HG03039 (cell line): ENCODE measurements at regions not wholly inside any gene's neighbourhood (a gene's known extent, or its start where the extent isn't known, plus 50 kb on each side); places are given as distances from the start of the nearest gene placed in this dataset.

Experiments used
- ATAC-seq: cut with Tn5 transposase; IDR thresholded peaks from one replicate; pipeline ENCODE4 v1.9.1; 2021; ENCODE audit warnings: mild to moderate bottlenecking, moderate library complexity; ENCODE audit not compliant: unreplicated experiment

DNA sequence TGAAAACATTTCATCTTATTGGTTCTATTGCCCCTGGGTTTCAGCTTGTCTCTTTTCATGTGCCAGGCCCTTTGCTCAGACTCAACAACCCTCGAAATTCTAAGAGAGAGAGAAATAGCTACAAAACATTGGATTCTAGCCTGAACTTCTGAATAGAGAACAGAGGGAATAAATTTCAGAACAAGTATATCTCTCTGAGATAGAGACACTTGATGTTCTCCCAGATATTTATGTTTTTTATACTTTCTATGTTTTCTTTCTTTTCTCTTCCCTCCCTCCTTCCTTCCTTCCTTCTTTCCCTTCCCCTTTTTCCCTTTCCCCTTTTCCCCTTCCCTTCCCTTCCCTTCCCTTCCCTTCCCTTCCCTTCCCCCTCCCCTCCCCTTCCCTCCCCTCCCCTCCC is 279.5 kb upstream of the SPRED2 start:
- ATAC-seq, result no peak

DNA sequence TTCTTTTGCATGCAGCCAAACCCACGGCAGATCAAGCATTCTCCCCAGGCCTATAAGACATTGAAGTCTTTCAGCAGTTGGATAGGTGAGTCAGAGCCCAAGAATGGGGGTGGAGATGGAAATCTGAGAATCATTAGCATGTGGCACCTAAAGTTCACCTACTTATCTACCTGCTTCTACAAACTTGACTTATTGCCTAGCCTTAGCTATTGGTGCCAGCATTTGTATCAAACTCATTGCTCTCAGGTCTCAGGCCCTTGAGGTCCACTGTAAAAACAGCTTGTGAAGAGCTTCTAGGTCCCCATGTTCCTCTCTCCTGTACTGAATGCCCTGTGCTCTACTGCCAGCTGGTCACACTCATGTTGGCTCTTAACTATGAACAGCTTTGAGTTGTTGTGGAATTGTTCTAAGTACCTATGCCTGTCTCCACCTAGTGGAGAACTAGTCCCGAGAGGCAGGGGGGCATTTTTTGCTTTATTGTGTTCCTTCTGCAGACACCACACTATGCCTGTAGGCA is 278.4 kb upstream of the SPRED2 start:
- no peak for ATAC-seq

DNA sequence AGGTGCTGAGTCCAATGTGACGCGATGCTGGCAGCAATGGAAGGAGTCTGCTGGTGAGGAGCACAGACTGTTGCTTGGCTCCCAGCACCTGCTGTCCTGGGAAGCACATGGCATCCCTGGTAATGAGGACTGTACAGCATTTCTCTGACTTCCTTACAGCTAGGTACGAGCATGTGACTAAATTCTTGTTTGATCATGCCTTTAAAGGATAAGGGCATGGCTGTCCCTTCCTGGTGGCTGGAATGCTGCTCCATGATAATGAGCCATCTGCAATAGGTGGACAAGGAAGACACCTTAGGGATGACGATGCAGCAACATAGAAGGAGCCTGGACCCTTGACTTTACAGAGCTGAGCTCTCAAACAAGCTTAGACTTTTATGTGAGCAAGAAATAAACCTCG is 278.0 kb upstream of the SPRED2 start:
- ATAC-seq, result no peak

DNA sequence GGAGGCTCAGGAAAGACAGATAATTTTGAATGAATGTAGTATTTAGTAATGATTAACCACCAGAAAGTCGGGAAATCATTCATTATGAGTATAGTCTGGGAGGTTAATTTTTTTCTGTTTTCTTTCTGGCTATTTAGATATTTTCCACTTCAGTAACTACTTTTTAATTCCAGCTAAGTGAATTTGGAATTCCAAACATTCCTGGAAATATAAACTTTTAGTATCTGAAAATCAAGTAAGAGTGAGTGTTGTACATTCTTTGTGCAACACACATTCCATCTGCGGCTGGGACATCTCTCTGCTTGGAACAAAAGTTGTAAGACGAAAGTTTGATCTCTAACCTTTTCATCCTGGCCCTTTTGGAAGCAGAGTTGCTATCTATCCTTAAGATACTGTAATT is 275.7 kb upstream of the SPRED2 start:
- ATAC-seq, result no peak

DNA sequence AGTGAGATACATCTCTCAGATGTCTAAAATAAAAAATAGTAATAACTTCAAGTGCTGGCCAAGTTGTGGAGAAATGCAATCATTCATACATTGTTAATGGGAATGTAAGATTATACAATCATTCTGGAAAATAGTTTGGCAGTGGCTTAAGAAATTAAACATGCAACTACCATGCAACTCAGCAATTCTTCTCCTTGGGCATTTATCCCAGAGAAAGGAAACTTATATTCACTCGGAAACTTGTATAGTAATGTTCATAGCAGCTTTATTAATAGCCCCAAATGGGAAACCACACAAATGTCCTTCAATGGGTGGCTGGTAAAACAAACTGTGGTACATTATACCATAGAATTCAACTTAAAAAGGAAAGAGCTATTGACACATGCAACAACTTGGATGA is 274.0 kb upstream of the SPRED2 start:
- no peak for ATAC-seq

DNA sequence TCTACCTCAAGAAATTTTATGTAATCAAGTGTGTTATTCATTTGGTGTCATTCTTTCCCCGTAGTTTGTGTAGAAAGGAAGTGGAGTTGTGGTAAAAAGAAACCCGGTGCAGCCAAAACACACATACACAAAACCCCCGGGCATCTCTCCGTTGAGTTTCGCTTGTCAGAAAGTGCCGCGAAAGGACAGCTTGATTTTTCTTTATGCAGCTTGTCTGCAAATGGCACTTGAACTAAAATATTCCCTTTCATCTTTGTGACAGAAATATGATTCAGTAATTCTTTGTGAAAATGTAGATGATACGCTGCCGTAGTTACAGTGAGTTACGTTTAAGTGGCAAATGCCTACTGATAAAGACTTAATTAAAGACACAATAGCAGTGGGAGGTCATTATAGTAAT is 268.8 kb upstream of the SPRED2 start:
- ATAC-seq, result no peak

DNA sequence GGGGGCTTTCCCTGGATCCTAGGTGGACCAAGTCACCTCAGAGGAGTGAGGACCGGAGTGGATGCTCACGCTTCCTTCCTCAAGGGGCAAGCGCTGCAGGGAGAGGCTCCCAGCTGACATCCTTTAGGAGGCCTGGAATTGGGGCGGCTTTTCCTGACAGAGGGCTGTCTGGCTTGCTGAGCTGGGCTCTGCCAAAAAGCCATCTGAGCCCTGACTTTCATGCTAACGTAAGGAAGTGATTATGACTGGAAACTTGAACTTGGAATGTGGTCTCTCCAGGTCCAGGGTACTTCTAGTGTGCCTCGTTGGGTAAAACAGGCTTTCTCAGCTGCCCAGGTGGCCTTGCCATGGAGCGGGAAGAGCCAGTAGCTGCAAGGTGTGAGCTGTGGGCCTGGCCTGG is 268.3 kb upstream of the SPRED2 start:
- no peak for ATAC-seq

DNA sequence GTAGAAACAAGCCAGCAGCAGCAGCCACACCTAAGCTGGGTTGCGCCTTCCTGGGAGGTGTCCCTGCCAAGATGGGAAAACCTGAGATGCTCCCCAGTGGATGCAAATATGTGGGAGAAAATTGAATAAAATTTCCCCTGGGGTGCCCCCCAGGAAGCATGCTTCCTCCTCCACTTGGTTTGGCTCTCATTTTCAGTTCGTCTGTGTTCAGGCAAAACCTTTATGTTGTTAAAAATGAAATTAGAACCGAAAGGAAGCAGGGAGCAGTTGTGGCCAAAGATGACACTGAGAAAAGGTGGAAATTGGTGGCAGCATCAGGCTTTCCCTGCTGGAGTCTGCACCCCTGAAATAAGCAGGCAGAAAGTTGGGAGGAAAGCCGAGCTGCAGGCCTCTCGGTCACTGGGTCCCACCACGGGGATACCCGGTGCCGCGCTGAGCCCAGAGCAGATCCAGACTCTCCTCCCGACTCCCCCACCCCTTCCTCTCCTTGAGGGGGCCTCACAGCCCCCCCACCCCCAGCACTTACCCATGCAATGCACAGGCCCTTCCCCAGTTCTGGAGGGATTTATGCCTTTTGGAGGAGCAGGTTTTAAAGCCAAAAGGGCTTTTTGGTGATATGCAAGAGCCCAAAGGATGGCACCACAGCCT is 267.7 kb upstream of the SPRED2 start:
- ATAC-seq, result no peak

DNA sequence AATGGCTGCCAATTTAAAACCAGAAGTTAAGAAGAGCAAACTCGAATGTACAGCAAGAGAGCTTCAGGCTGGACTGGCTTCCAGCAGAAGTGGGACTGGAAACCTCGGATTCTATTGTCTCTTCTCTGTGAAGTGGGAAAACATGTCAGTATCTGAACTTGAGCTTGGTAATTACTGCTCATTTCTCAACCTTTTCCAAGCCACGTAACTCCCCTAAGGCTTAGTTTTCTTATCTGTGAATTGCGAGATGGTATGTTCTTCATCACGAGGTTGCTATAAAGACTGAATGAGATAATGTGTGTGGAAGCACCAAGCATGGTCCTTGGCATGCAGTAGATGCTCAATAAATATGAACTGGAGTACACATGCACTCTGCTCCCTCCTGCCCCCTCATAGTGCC is 259.4 kb upstream of the SPRED2 start:
- ATAC-seq, result no peak

DNA sequence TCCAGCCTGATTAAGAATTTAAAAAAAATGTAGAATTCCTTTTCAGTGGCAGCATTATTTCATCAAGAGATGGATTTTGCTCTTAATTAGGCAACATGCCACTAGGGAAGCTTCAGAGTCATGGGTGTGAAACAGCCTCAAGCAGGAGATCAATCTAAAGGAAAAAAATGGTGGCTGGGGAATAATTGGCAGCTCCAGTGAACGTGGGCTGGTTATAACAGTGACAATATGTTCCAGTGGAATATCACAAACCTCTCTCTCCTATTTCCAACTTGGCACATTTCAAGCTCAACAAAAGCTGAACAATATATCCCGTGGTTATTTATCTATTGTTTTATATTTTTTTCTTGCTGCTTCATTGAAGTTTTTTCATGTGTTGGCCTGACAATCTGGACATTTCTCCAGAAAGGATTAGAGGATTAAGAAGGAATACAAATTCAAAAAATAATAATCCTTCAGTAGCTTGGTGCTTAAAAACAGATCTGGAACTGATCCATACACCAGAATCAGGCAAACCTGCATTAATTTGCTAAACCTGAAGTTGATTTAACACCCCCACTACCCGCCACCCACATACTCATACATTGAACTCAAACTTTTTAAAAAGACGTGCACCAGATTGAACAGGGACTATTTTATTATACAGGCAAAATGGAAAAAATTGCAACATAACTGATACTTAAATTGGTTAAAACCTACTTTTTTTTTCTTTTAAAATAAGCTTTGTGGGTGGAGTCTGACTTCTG is 255.9 kb upstream of the SPRED2 start:
- ATAC-seq, result no peak

DNA sequence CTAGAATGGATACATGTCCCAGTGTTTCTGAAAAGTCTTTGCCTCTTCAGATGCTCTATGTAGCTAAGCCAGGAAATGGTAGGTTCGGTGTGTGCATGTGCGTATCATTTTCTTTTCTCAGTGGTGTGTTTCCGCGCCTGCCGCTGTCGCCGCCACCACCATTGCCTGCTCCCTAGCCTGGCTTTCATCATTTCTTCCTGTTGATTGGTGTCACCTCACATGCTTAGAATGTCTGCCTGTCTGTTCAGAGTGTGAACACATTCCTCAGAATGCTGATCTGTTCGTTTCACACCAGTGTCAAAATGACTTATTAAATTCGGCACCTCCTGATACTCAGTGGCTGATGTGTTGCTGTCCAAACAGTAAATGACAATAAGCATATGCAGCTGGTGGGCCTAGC is 255.2 kb upstream of the SPRED2 start:
- no peak for ATAC-seq

DNA sequence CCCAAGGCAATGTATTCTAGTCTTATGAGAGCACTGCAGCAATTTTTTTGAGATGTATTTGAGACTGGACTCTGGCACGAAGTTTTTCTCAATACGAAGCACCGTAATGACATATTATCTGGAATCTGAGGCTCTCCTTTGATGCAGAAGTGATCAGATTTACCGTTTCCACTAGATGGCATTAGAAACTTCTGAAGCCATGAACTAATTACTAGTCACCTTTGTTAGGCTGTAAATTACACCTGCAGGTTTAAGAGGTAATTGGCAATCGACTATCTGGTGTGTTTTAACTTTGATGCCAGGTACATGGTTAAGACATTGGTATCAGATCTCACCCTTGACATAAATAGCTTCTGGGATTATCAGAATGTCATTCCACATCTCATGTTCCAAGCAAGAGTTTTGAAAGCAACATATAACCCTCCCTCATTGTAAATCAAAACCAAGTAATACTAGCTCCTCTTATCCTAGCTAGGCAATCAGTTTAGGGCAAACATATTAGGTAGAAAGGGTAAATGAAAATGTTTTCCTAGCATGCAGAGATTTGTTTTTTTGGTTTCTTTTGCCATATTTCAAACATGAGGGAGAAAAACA is 254.6 kb upstream of the SPRED2 start:
- no peak for ATAC-seq

DNA sequence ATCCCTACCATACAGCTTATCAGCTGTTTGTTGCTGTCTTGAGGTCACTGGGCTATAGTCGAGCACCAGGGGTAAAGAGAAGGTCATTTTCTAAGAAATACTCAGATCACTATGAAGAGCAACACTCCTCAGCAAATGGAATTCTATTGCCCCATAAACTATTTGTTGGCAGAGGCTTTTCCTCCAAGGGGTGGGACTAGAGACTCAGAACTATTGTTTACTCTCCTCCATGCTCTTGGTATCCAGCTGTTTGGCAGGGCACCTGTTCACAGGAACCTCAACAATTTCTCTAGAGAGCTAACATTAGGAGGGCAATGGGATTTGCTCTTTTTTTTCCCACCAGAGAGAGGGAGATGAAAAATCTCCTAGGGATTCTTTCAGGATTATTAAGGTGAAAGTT is 249.1 kb upstream of the SPRED2 start:
- no peak for ATAC-seq

DNA sequence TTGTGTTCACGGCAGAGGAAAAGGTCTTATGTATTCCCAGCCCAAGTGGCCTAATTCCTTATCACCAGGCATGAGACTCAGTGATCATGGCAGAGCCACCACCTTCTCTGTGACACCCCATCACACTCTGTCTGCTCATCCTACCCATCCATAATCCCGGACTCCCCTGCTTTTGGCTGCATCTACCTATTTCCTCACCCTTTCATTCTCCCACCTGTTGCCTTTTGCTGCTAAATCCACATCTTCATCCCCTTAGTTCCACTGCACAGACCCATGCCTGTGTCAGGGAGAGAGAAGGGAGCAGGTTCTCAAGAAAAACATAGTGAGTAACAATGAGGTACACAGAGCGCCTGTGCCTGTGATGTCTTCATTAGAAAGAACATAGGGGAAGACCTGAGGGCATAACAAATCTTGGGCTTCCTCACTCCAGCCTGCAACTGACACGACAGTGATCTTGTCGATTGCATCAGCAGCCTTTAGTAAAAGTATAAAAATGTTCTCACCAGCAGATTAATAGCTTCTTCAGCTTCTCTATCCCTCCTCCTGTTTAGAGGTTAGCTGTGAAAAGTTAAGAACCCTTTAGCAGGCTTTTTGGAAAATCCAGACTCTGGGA is 246.5 kb upstream of the SPRED2 start:
- ATAC-seq, result no peak

DNA sequence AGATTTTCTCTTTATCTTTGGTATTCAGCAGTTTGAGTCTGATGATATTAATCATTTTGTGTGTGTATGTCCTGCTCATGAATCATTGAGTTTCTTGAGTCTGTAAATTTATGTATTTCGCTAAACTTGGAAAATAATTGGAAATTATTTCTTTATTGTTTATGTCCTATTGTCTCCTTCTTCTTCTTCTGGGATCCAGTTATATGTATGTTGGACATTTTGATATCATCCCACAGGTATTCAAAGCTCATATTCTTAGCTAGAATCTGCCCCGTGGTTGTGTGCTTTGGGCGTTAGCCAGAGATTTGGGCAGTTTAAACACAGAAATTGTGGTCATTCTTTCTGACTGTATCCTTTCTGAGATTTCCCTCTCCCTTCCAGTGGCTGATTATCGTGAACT is 243.0 kb upstream of the SPRED2 start:
- ATAC-seq, result no peak

DNA sequence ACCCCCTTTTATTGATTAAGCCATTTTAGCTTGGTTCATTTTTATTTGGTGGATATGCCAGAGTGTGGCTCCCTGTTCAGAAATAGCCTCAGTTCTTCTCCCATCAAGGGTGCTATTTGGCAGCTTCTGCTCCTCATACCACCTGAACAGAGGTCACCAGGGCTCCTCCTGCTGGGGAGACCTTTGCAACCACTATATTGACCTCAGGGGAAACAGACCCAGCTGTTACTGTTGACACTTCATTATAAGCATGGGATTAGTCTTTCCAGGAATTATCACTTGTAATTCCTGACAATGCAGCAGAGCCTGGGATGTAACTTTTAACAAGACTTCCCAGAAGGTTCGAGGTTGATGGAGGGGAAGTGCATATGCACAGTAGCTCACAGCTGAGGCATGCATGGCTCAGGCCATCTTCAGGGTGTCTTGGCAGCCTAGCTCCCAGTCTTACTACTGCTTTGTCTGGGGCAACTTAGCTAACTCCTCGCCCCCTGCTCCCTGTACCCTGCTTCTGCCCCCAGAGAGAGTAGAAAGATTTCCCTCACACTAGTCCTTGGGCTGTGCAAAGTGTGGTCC is 239.4 kb upstream of the SPRED2 start:
- ATAC-seq, result no peak

DNA sequence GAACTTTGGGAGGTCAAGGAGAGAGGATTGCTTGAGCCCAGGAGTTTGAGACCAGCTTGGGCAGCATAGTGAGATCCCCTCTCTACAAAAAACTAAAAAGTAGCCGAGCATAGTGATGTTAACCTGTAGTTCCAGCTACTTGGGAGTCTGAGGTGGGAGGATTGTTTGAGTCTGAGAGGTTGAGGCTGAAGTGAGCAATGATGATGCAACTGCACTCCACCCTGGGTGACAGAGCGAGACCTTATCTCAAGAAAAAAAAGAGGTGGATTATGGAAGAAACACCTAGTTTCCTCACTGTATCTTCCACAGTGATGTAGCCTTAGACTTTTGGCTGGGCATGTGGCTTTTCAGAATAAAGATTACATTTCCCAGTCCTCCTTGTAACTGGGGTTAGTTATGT is 237.2 kb upstream of the SPRED2 start:
- ATAC-seq, result no peak

DNA sequence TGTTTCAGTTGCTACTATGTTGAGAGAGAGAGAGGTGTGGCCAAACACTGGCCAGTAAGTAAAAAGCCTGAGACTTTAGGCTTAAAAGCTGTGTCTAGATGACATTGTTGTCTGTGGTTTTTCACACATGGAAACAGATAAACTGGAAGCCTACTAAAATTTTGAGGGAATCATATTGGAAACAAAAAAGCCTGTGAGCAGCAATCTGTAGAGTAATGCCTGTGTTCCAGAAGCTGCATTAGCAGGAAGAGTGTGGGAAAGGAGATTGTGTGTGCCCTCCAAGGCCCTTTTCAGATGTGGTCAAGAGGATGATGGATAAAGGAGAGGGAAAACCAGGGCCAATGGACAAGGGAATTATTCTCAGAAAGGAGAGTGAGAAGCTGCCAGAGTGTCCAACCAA is 236.3 kb upstream of the SPRED2 start:
- ATAC-seq, result no peak

DNA sequence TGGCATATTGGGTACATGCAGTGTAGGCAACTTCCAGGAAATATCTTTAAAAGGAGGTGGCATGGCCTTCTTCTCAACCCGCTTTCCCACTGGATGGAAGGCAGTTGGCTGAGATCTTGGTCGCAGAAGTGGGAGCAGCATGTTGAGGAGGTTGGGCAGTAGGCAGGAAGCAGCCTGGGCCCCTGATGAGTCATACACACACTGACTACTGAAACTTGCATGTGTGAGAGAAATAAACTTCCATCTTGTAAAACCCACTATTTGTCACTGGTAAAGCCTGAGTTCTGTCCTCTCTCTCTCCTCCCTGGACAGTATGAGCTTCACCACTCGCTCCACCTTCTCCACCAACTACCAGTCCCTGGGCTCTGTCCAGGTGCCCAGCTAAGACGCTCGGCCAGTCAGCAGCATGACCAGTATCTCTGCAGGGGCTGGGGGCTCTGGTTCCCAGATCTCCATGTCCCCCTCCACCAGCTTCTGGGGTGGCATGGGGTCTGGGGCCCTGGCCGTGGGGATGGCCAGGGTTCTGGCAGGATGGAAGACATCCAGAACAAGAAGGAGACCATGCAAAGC is 233.8 kb upstream of the SPRED2 start:
- ATAC-seq, result peak; percentile 99

DNA sequence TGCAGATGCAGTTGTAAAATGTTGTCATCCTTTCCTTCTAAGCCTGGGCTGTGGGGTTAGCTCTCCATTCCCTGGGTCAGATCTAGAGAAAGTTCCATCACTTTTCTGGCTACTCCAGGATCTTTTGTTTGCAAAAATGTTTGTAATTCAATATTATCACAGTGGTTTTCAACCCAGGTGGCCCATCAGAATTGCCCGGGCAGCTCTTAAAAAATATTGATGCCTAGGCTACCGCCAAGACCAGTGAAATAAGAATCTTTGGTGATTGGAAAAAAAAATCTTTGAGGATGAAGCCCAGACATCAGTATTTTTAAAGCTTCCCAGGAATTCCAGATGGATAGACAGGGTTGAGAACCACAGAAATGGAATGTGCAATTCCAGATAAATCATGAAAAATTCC is 232.5 kb upstream of the SPRED2 start:
- no peak for ATAC-seq

DNA sequence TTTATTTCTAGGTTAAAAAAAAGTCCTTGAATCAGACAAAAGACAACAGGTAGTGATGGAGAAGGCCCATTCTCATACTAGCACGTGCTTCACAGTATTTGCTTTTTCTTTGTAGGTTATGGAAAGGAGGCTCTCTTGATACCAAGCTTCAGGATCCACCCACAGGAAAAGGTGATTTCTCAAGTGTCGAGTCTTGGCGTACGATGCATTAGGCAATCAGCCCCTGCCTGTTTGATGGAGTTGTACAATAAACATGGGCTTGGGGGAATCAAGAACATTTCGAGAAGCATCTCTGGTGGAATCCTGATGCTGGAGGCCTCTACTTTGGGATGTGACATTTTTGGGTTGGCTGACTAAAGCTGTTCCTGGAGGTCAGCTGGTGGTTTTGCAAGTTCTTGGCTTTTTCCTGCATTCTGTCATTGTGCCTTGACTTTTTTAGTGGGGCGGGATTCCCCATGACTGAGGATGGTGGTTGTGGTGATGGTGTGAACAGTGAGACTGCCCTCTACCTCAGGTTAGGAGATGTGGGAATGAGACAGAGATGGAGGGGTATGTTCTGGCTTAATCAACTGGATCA is 231.5 kb upstream of the SPRED2 start:
- no peak for ATAC-seq
